HepG2 (cell line): ENCODE measurements at regions not wholly inside any gene's neighbourhood (a gene's known extent, or its start where the extent isn't known, plus 50 kb on each side); places are given as distances from the start of the nearest gene placed in this dataset.

Experiments used
- ATAC-seq: fragments of 200-7000 bp; cut with Tn5 transposase; 3 replicates; pipeline ENCODE4 v1.9.1; 2020; ENCODE audit warnings: mild to moderate bottlenecking, moderate library complexity
- BruUV-seq: library from RNA; stranded (reverse); fragments of 400-500 nt; replicated peaks from 2 replicates; lab custom pipeline; 2021; lab: Mats Ljungman, UMichigan
- CTCF ChIA-PET: fragments of 300-600 bp; formaldehyde crosslinking; extraction: SDS; loops from one replicate; lab custom pipeline; 2021; ENCODE audit warnings: low total read pairs, inconsistent platforms, low intra/inter-chr PET ratio; lab: Yijun Ruan, JAX
- POLR2A ChIA-PET: fragments of 350-600 bp; sonication (Branson Sonifier 250); formaldehyde crosslinking; loops from one replicate; lab custom pipeline; 2020; ENCODE audit warnings: antibody characterized with exemption, inconsistent platforms; lab: Yijun Ruan, JAX
- DNase-seq: peaks from one replicate; pipeline ENCODE4 v3.0.0-alpha.2; 2015; ENCODE audit warnings: low spot score
- FAIRE-seq: peaks from 3 replicates; lab custom pipeline; 2011; peaks lifted over from hg19 to GRCh38; lab: Jason Lieb, UNC
- H2AFZ ChIP-seq: one replicate; pipeline ENCODE4 v1.6.1; 2011; ENCODE audit warnings: low read length, inconsistent platforms
- H3K27ac ChIP-seq: fragments of 300-600 bp; 3 replicates; pipeline ENCODE4 v1.8.0; 2011; ENCODE audit warnings: mixed run types, mild to moderate bottlenecking, mixed read lengths, low read length, inconsistent platforms; ENCODE audit not compliant: insufficient read depth; ENCODE audit errors: extremely low read length
- H3K27me3 ChIP-seq, 2 experiments: fragments of 200-600 bp in 1 of 2; 2 replicates in 1 of 2; 3 replicates in 1 of 2; pipeline versions ENCODE4 v1.6.0 to v1.8.0; 2011; ENCODE audit warnings: low read length in 2 of 2, mild to moderate bottlenecking in 2 of 2, moderate library complexity in 2 of 2, inconsistent platforms in 1 of 2; ENCODE audit not compliant: insufficient read depth in 2 of 2, control insufficient read depth in 1 of 2
- H3K36me3 ChIP-seq, 2 experiments: fragments of 200-600 bp in 1 of 2; replicated peaks in 1 of 2; 2 replicates in 1 of 2; 3 replicates in 1 of 2; pipeline versions ENCODE4 v1.5.1 to v1.8.0; 2011; ENCODE audit warnings: low read length in 2 of 2, inconsistent platforms in 1 of 2; ENCODE audit not compliant: insufficient read depth in 2 of 2, control insufficient read depth in 1 of 2
- H3K4me1 ChIP-seq: 2 replicates; pipeline ENCODE4 v1.5.1; 2012; ENCODE audit warnings: low read length, inconsistent platforms; ENCODE audit not compliant: insufficient read depth
- H3K4me2 ChIP-seq: 2 replicates; pipeline ENCODE4 v1.6.0; 2011; ENCODE audit warnings: low read depth, low read length, inconsistent platforms
- H3K4me3 ChIP-seq, 3 experiments: fragments of 200-600 bp in 1 of 3; sonication (generic), shearing (Covaris generic) in 1 of 3; replicated peaks in 1 of 3; 2 replicates each; pipeline ENCODE4 v1.5.1; 2011 to 2016; ENCODE audit warnings: low read length in 3 of 3, inconsistent platforms in 2 of 3, low read depth in 2 of 3, mild to moderate bottlenecking in 2 of 3, control low read depth in 1 of 3, mixed read lengths in 1 of 3; ENCODE audit not compliant: insufficient read depth in 1 of 3
- H3K79me2 ChIP-seq: one replicate; pipeline ENCODE4 v1.6.1; 2011; ENCODE audit warnings: low read length, inconsistent platforms; ENCODE audit not compliant: insufficient read depth
- H3K9ac ChIP-seq: 2 replicates; pipeline ENCODE4 v1.6.0; 2011; ENCODE audit warnings: mild to moderate bottlenecking, low read depth, low read length, inconsistent platforms; ENCODE audit not compliant: insufficient read depth
- H3K9me3 ChIP-seq: 2 replicates; pipeline ENCODE4 v1.5.1; 2012; ENCODE audit warnings: mild to moderate bottlenecking, low read length
- H4K20me1 ChIP-seq: 2 replicates; pipeline ENCODE4 v1.6.0; 2011; ENCODE audit warnings: inconsistent platforms, mild to moderate bottlenecking, low read length, moderate library complexity; ENCODE audit not compliant: insufficient read depth
- ARNT2 ChIP-seq: sonication (generic); formaldehyde crosslinking; IDR thresholded peaks from 2 replicates; pipeline ENCODE4 v1.8.0; 2022; ENCODE audit warnings: mild to moderate bottlenecking, low read depth, missing genetic modification reagents, moderate library complexity
- ATAD3A ChIP-seq: sonication (generic); formaldehyde crosslinking; IDR thresholded peaks from 2 replicates; pipeline ENCODE4 v1.4.0; 2020; ENCODE audit warnings: missing genetic modification reagents
- BATF2 ChIP-seq: sonication (generic); formaldehyde crosslinking; IDR thresholded peaks from 2 replicates; pipeline ENCODE4 v1.8.0; 2022; ENCODE audit warnings: mild to moderate bottlenecking, missing genetic modification reagents, moderate library complexity
- HDAC1 ChIP-seq: sonication (generic); formaldehyde crosslinking; IDR thresholded peaks from 2 replicates; pipeline ENCODE4 v1.5.1; 2020; ENCODE audit warnings: mild to moderate bottlenecking, missing genetic modification reagents
- HMG20B ChIP-seq: conservative IDR thresholded peaks from 2 replicates; pipeline ENCODE4 v1.6.1; 2016; ENCODE audit warnings: missing genetic modification reagents, missing compliant biosample characterization
- NAIF1 ChIP-seq: sonication (generic); formaldehyde crosslinking; IDR thresholded peaks from 2 replicates; pipeline ENCODE4 v1.5.0; 2020; ENCODE audit warnings: mild to moderate bottlenecking, missing genetic modification reagents, borderline replicate concordance
- NCOA1 ChIP-seq: sonication (generic); formaldehyde crosslinking; IDR thresholded peaks from 2 replicates; pipeline ENCODE4 v1.9.0; 2021; ENCODE audit warnings: missing genetic modification reagents
- NR0B2 ChIP-seq: sonication (generic); formaldehyde crosslinking; IDR thresholded peaks from 2 replicates; pipeline ENCODE4 v1.4.0; 2020; ENCODE audit warnings: mild to moderate bottlenecking, missing genetic modification reagents
- TP53 ChIP-seq: sonication (generic); formaldehyde crosslinking; conservative IDR thresholded peaks from 2 replicates; pipeline ENCODE4 v1.4.0; 2020; ENCODE audit warnings: missing genetic modification reagents
- ZNF30 ChIP-seq: sonication (generic); formaldehyde crosslinking; IDR thresholded peaks from 2 replicates; pipeline ENCODE4 v1.5.0; 2020; ENCODE audit warnings: mild to moderate bottlenecking, missing genetic modification reagents
- ZNF556 ChIP-seq: sonication (generic); formaldehyde crosslinking; IDR thresholded peaks from 2 replicates; pipeline ENCODE4 v1.4.0; 2020; ENCODE audit warnings: mild to moderate bottlenecking, missing genetic modification reagents, borderline replicate concordance
- ZNF678 ChIP-seq: sonication (generic); formaldehyde crosslinking; IDR thresholded peaks from 2 replicates; pipeline ENCODE4 v1.4.0; 2020; ENCODE audit warnings: mild to moderate bottlenecking, missing genetic modification reagents
- ZNF704 ChIP-seq: sonication (generic); formaldehyde crosslinking; IDR thresholded peaks from 2 replicates; pipeline ENCODE4 v1.8.1; 2023; ENCODE audit warnings: mild to moderate bottlenecking, inconsistent platforms, moderate library complexity, missing genetic modification reagents, borderline replicate concordance
- ZNF770 ChIP-seq: sonication (generic); formaldehyde crosslinking; IDR thresholded peaks from 2 replicates; pipeline ENCODE4 v1.5.0; 2020; ENCODE audit warnings: mild to moderate bottlenecking, missing genetic modification reagents
- whole genome bisulfite sequencing: methylation state at CpG from one replicate; pipeline ENCODE4 v1.1.6; 2017; ENCODE audit warnings: low lambda C conversion rate; 5-methylcytosine and 5-hydroxymethylcytosine counted together
- in situ Hi-C: cut with HindIII; loops from 2 replicates; pipeline ENCODE4 v1.10.0; 2017; ENCODE audit warnings: low pct_unique_long_range_greater_than_20kb; ENCODE audit not compliant: extremely low pct_ligation_motif_present
- intact Hi-C: fragments of 100-400 bp; cut with micrococcal nuclease; formaldehyde crosslinking; loops from one replicate; pipeline ENCODE4 v1.10.0; 2022; ENCODE audit not compliant: unreplicated experiment
- TF ChIP-seq, protein P1 (sequence below): sonication (generic); formaldehyde crosslinking; IDR thresholded peaks from 2 replicates; pipeline ENCODE4 v1.4.0; 2020; ENCODE audit warnings: low read depth, missing genetic modification reagents

DNA sequence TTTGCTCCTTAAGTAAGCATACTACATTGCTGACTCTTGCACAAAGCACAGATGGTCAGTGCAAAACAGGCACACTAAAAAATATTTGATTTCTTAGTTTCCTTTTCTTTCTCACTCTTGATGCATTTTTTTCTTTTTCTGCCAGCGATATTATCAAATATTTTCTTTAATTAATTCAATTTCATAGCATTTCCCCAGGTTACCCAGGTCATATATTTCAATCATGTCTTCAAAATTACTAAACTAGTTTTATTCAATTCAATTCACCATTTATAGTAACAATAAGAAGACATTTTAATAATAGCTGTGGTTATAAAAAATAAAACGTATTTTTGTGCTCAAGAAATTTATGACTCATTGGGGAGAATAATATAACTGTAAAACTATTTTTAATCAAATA, 421.2 kb downstream of the GASK1B start:
- CTCF ChIA-PET = no interaction called here
- no peak for TF ChIP-seq TP53
- no peak for TF ChIP-seq BATF2 (CRISPR knock-in tag)
- TF ChIP-seq NCOA1 (CRISPR knock-in tag) = no peak
- no peak for TF ChIP-seq ZNF678 (CRISPR knock-in tag)
- TF ChIP-seq, protein P1, sequence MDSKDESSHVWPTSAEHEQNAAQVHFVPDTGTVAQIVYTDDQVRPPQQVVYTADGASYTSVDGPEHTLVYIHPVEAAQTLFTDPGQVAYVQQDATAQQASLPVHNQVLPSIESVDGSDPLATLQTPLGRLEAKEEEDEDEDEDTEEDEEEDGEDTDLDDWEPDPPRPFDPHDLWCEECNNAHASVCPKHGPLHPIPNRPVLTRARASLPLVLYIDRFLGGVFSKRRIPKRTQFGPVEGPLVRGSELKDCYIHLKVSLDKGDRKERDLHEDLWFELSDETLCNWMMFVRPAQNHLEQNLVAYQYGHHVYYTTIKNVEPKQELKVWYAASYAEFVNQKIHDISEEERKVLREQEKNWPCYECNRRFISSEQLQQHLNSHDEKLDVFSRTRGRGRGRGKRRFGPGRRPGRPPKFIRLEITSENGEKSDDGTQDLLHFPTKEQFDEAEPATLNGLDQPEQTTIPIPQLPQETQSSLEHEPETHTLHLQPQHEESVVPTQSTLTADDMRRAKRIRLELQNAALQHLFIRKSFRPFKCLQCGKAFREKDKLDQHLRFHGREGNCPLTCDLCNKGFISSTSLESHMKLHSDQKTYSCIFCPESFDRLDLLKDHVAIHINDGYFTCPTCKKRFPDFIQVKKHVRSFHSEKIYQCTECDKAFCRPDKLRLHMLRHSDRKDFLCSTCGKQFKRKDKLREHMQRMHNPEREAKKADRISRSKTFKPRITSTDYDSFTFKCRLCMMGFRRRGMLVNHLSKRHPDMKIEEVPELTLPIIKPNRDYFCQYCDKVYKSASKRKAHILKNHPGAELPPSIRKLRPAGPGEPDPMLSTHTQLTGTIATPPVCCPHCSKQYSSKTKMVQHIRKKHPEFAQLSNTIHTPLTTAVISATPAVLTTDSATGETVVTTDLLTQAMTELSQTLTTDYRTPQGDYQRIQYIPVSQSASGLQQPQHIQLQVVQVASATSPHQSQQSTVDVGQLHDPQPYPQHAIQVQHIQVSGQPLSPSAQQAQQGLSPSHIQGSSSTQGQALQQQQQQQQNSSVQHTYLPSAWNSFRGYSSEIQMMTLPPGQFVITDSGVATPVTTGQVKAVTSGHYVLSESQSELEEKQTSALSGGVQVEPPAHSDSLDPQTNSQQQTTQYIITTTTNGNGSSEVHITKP (CRISPR knock-in tag) = no peak
- no peak for TF ChIP-seq HMG20B (CRISPR knock-in tag)
- TF ChIP-seq HDAC1 (CRISPR knock-in tag) = no peak
- no peak for TF ChIP-seq ZNF30 (CRISPR knock-in tag)
- no peak for TF ChIP-seq ATAD3A (CRISPR knock-in tag)
- TF ChIP-seq ZNF704 (CRISPR knock-in tag) = no peak
- TF ChIP-seq NAIF1 = no peak
- TF ChIP-seq NR0B2 = no peak
- no peak for TF ChIP-seq ARNT2 (CRISPR knock-in tag)
- no peak for TF ChIP-seq ZNF556 (CRISPR knock-in tag)
- no peak for TF ChIP-seq ZNF770 (CRISPR knock-in tag)
- H3K27ac ChIP-seq = no peak overlapping the region
- FAIRE-seq = no peak
- no peak for DNase-seq
- in situ Hi-C loops (no loop called here), intact Hi-C loops (no loop called here)
- WGBS = 2% methylated on average over 2 of the region's 2 CpGs
- ATAC-seq = no peak
- no peaks in the 10 kb centered on the region for H3K4me1 ChIP-seq
- no peak overlapping the region for H2AFZ ChIP-seq
- POLR2A ChIA-PET = no interaction called here
- no peaks in the 10 kb centered on the region for H3K9me3 ChIP-seq
- H4K20me1 ChIP-seq = no peaks in the 10 kb centered on the region
- no peaks in the 10 kb centered on the region for H3K27me3 ChIP-seq
- H3K79me2 ChIP-seq = no peaks in the 10 kb centered on the region
- no TSS peak for BruUV-seq
- H3K4me3 ChIP-seq = no peak overlapping the region
- no peak overlapping the region for H3K9ac ChIP-seq
- no peak overlapping the region for H3K4me2 ChIP-seq
- H3K36me3 ChIP-seq = no peaks in the 10 kb centered on the region
